Upper lobe of right lung (tissue), 1 donor: ENCODE measurements at regions not wholly inside any gene's neighbourhood (a gene's known extent, or its start where the extent isn't known, plus 50 kb on each side); places are given as distances from the start of the nearest gene placed in this dataset.
"Not testable (repeated sequence)": the region's sequence is repeated elsewhere in the genome, so short reads cannot be mapped to it uniquely, and the experiment has no call there.

Experiments used
- ATAC-seq: fragments of 200-7000 bp; cut with Tn5 transposase; one replicate; pipeline ENCODE4 v1.9.1; 2020; ENCODE audit warnings: mild to moderate bottlenecking, moderate library complexity
- DNase-seq: peaks from one replicate; pipeline ENCODE4 v3.0.0-alpha.2; 2020
- H3K27ac ChIP-seq: fragments of 200-600 bp; one replicate; pipeline ENCODE4 v1.8.0; 2022
- H3K27me3 ChIP-seq: fragments of 200-600 bp; one replicate; pipeline ENCODE4 v1.8.0; 2022; ENCODE audit warnings: mild to moderate bottlenecking
- H3K36me3 ChIP-seq: fragments of 200-600 bp; one replicate; pipeline ENCODE4 v1.8.0; 2022
- H3K4me1 ChIP-seq: fragments of 200-600 bp; one replicate; pipeline ENCODE4 v1.8.0; 2022
- H3K4me3 ChIP-seq: fragments of 200-600 bp; one replicate; pipeline ENCODE4 v1.8.0; 2022; ENCODE audit warnings: mild to moderate bottlenecking
- H3K9me3 ChIP-seq: fragments of 200-600 bp; one replicate; pipeline ENCODE4 v1.8.0; 2022
- CTCF ChIP-seq: fragments of 200-600 bp; IDR thresholded peaks from one replicate; pipeline ENCODE4 v1.8.0; 2022; ENCODE audit warnings: antibody characterized with exemption
- intact Hi-C: fragments of 100-400 bp; cut with DNase I; formaldehyde crosslinking; loops from one replicate; pipeline ENCODE4 v1.11.0; 2022
- donor health status: DM: no; HTN: yes; CAD: no; lungs with severe emphysema.

- Histone ChIP-seq H3K27me3 (no peaks in the 10 kb centered on the region), H3K9me3 (no peaks in the 10 kb centered on the region), H3K4me3 (no peak overlapping the region), H3K4me1 (peaks cover 17% of the 10 kb centered on the region), H3K27ac (no peak overlapping the region), H3K36me3 (no peaks in the 10 kb centered on the region)
- DNase-seq, result no peak
- no peak for ATAC-seq
- intact Hi-C loops, result no loop called here
- TF ChIP-seq CTCF, result no peak
These were observed 50.6 kb upstream of the SLC44A3 start for GRCh38 chr1:94769551-94769950.

- intact Hi-C loops, result no loop called here
- TF ChIP-seq CTCF, result no peak
- no peaks in the 10 kb centered on the region for H3K27me3 ChIP-seq
- no peak overlapping the region for H3K27ac ChIP-seq
- DNase-seq (no peak), ATAC-seq (peak; percentile 21)
- H3K4me3 ChIP-seq, result no peak overlapping the region
- H3K9me3 ChIP-seq, result no peaks in the 10 kb centered on the region
- H3K4me1 ChIP-seq, result peaks cover 13% of the 10 kb centered on the region
- H3K36me3 ChIP-seq, result no peaks in the 10 kb centered on the region
These were observed 52.1 kb upstream of the SLC44A3 start for GRCh38 chr1:94768036-94768435.

GRCh38 chr1:94765958-94766357 lies 54.2 kb upstream of the SLC44A3 start:
- intact Hi-C loops, result no loop called here
- TF ChIP-seq CTCF, result no peak
- Histone ChIP-seq H3K4me1 (peaks cover 9% of the 10 kb centered on the region), H3K36me3 (no peaks in the 10 kb centered on the region), H3K27me3 (no peaks in the 10 kb centered on the region), H3K4me3 (no peak overlapping the region), H3K27ac (no peak overlapping the region), H3K9me3 (no peaks in the 10 kb centered on the region)
- ATAC-seq (no peak), DNase-seq (no peak)

- intact Hi-C loops, result no loop called here
- DNase-seq (no peak), ATAC-seq (no peak)
- Histone ChIP-seq H3K36me3 (no peaks in the 10 kb centered on the region), H3K4me1 (peaks cover 9% of the 10 kb centered on the region), H3K9me3 (no peaks in the 10 kb centered on the region), H3K4me3 (no peak overlapping the region), H3K27ac (no peak overlapping the region), H3K27me3 (no peaks in the 10 kb centered on the region)
- no peak for TF ChIP-seq CTCF
These were observed 61.0 kb upstream of the SLC44A3 start for GRCh38 chr1:94759188-94759587.

- ATAC-seq (peak; percentile 42), DNase-seq (no peak)
- TF ChIP-seq CTCF, result no peak
- Histone ChIP-seq H3K9me3 (no peaks in the 10 kb centered on the region), H3K4me1 (peaks cover 20% of the 10 kb centered on the region), H3K4me3 (no peak overlapping the region), H3K27me3 (no peaks in the 10 kb centered on the region), H3K36me3 (no peaks in the 10 kb centered on the region), H3K27ac (no peak overlapping the region)
- intact Hi-C loops, result no loop called here
These were observed 62.2 kb upstream of the SLC44A3 start for GRCh38 chr1:94757931-94758330.

GRCh38 chr1:94755675-94756074 lies 64.5 kb upstream of the SLC44A3 start:
- peak; percentile 62 for ATAC-seq
- intact Hi-C loops, result no loop called here
- H3K27ac ChIP-seq, result peak overlapping the region; percentile 51

GRCh38 chr1:94755016-94755415 lies 65.1 kb upstream of the SLC44A3 start:
- intact Hi-C loops, H3K9me3 ChIP-seq, H3K27me3 ChIP-seq, H3K4me3 ChIP-seq, H3K36me3 ChIP-seq, ATAC-seq, DNase-seq: not testable (repeated sequence)
- Histone ChIP-seq H3K27ac (peak overlapping the region; percentile 51), H3K4me1 (peaks cover 20% of the 10 kb centered on the region)

More at GRCh38 chr1:94755675-94756074, 64.5 kb upstream of the SLC44A3 start:
- H3K9me3 ChIP-seq, result no peaks in the 10 kb centered on the region
- no peaks in the 10 kb centered on the region for H3K36me3 ChIP-seq
- no peak for DNase-seq
- no peak overlapping the region for H3K4me3 ChIP-seq
- H3K4me1 ChIP-seq, result peaks cover 20% of the 10 kb centered on the region
- no peaks in the 10 kb centered on the region for H3K27me3 ChIP-seq
- TF ChIP-seq CTCF, result no peak
